ENCODE measurements at regions not wholly inside any gene's neighbourhood (a gene's known extent, or its start where the extent isn't known, plus 50 kb on each side); places are given as distances from the start of the nearest gene placed in this dataset.

- Histone ChIP-seq H3K4me1 (ENCODE audit: insufficient read depth, low read length) (0 out of 2 replicates have a peak, but pooled peaks cover 4% of the 10 kb centered on the region), H3K14ac (ENCODE audit: insufficient read depth, low read length) (no peak overlapping the region), H2BK12ac (ENCODE audit: insufficient read length, low read depth, low read length) (no peak overlapping the region), H3K18ac (ENCODE audit: insufficient read length, low read depth, low read length) (no peak overlapping the region), H2BK120ac (ENCODE audit: low read depth, low read length, poor library complexity, severe bottlenecking) (no peak overlapping the region), H2AFZ (ENCODE audit: low read length) (no peak overlapping the region), H2AK5ac (ENCODE audit: insufficient read length, low read length) (no peak overlapping the region), H3K79me1 (ENCODE audit: insufficient read depth, low read depth, low read length, poor library complexity, severe bottlenecking) (no peaks in the 10 kb centered on the region), H4K91ac (ENCODE audit: insufficient read length, low read depth, low read length) (no peak overlapping the region), H2BK20ac (ENCODE audit: low read depth, low read length, poor library complexity, severe bottlenecking) (no peak overlapping the region), H4K5ac (ENCODE audit: insufficient read length, low read depth, low read length) (no peak overlapping the region), H3K79me2 (ENCODE audit: insufficient read depth, low read length) (no peaks in the 10 kb centered on the region), H3K23me2 (ENCODE audit: insufficient read length, low read depth, low read length, poor library complexity, severe bottlenecking) (no peaks in the 10 kb centered on the region), H3T11ph (ENCODE audit: low read length) (no peak overlapping the region), H3K9me3 (ENCODE audit: control insufficient read depth, low read depth, low read length) (no peaks in the 10 kb centered on the region), H4K20me1 (ENCODE audit: control insufficient read depth, insufficient read depth, insufficient read length) (no peaks in the 10 kb centered on the region), H3K9ac (ENCODE audit: extremely low read depth, insufficient read length, low read length) (no peak overlapping the region), H3K4me2 (ENCODE audit: insufficient read depth, insufficient read length, low read length) (no peak overlapping the region), H2BK5ac (ENCODE audit: insufficient read length, low read length) (no peak overlapping the region), H3K23ac (ENCODE audit: insufficient read length, low read depth, low read length) (no peak overlapping the region), H4K8ac (replicated peaks; ENCODE audit: insufficient read length, low read depth, low read length) (no peak overlapping the region), H2BK15ac (ENCODE audit: low read depth, low read length) (no peak overlapping the region), H3K4ac (ENCODE audit: low read depth, low read length) (no peak overlapping the region), H3K27ac (ENCODE audit: insufficient read length, low read depth, low read length) (no peak overlapping the region), H3K27me3 (ENCODE audit: insufficient read depth, low read length) (no peaks in the 10 kb centered on the region), H3K56ac (ENCODE audit: insufficient read length, low read depth, low read length) (no peak overlapping the region)
- Mint-ChIP-seq H3K4me3 (no peak overlapping the region), H3K27me3 (ENCODE audit: low read depth) (no peaks in the 10 kb centered on the region), H3K27ac (no peak overlapping the region), H3K9me3 (no peaks in the 10 kb centered on the region; a peak in 1 of 5 replicates), H3K4me1 (peaks cover 7 to 8% of the 10 kb centered on the region in 2 experiments), H3K36me3 (ENCODE audit: insufficient read depth in 1 of 3, low read depth in 3 of 3) (no peaks in the 10 kb centered on the region)
- no peak for TF ChIP-seq CTCF (conservative IDR thresholded peaks at IDR 0.05)
- WGBS (ENCODE audit: extremely low coverage, insufficient read length, low lambda C conversion rate), result no CpG with 5 or more reads among the region's 4 CpGs
- DNase-seq, result no peak
Measured at GRCh38 chr4:57404483-57404882, 294.3 kb upstream of the IGFBP7 start.
